Mucosa of descending colon (tissue), 3 donors: ENCODE measurements at regions not wholly inside any gene's neighbourhood (a gene's known extent, or its start where the extent isn't known, plus 50 kb on each side); places are given as distances from the start of the nearest gene placed in this dataset.
"Not testable (repeated sequence)": the region's sequence is repeated elsewhere in the genome, so short reads cannot be mapped to it uniquely, and the experiment has no call there.

Source experiments
- ATAC-seq: fragments of 200-7000 bp; cut with Tn5 transposase; one replicate; pipeline ENCODE4 v1.9.1; 2020; ENCODE audit warnings: mild to moderate bottlenecking, moderate library complexity
- DNase-seq, 3 donors: peaks; one replicate each; pipeline ENCODE4 v3.0.0-alpha.2; 2020
- H3K36me3 ChIP-seq: fragments of 200-600 bp; one replicate; pipeline ENCODE4 v1.8.0; 2021; ENCODE audit warnings: low read depth, mild to moderate bottlenecking
- H3K4me1 ChIP-seq: fragments of 200-600 bp; one replicate; pipeline ENCODE4 v1.8.0; 2021; ENCODE audit warnings: low read depth, mild to moderate bottlenecking
- H3K4me3 ChIP-seq: fragments of 200-600 bp; one replicate; pipeline ENCODE4 v1.8.0; 2021; ENCODE audit warnings: mild to moderate bottlenecking
- H3K9me3 ChIP-seq: fragments of 200-600 bp; one replicate; pipeline ENCODE4 v1.8.0; 2021; ENCODE audit warnings: mild to moderate bottlenecking
- CTCF ChIP-seq: fragments of 200-600 bp; IDR thresholded peaks from one replicate; pipeline ENCODE4 v1.8.0; 2022; ENCODE audit warnings: antibody characterized with exemption, mild to moderate bottlenecking
- intact Hi-C, 2 donors: fragments of 100-400 bp; cut with DNase I in 1 of 2; cut with micrococcal nuclease in 1 of 2; formaldehyde crosslinking; loops; one replicate each; pipeline versions ENCODE4 v1.11.0 to v1.11.1; 2022; cut with DNase I, micrococcal nuclease
- donor health status: DM: no; HTN: no; CAD: no; lungs with moderate emphysema.
- donor health status: DM: no; HTN: no; CAD: no.
- donor health status: DM: no; HTN: yes; CAD: no.

- intact Hi-C loops = no loop called here
- TF ChIP-seq CTCF = no peak
- Histone ChIP-seq H3K36me3 (no peaks in the 10 kb centered on the region), H3K9me3 (no peaks in the 10 kb centered on the region), H3K4me1 (no peaks in the 10 kb centered on the region), H3K4me3 (no peak overlapping the region)
- ATAC-seq = no peak
- DNase-seq = no peak
Measured at GRCh38 chr14:43587183-43587582, 919.9 kb downstream of the FSCB start.

- Histone ChIP-seq H3K36me3 (no peaks in the 10 kb centered on the region), H3K4me1 (no peaks in the 10 kb centered on the region), H3K9me3 (peaks cover 8% of the 10 kb centered on the region), H3K4me3 (no peak overlapping the region)
- no peak for ATAC-seq
- intact Hi-C loops = no loop called here
- no peak for TF ChIP-seq CTCF
- no peak for DNase-seq
Measured at GRCh38 chr14:43579671-43580070, 927.4 kb downstream of the FSCB start.

- no peak for DNase-seq
- TF ChIP-seq CTCF = no peak
- no peak overlapping the region for H3K4me3 ChIP-seq
- no peaks in the 10 kb centered on the region for H3K9me3 ChIP-seq
- H3K36me3 ChIP-seq = no peaks in the 10 kb centered on the region
- intact Hi-C loops = no loop called here
- no peak for ATAC-seq
- no peaks in the 10 kb centered on the region for H3K4me1 ChIP-seq
Measured at GRCh38 chr14:43568022-43568421, 939.1 kb downstream of the FSCB start.

- ATAC-seq = no peak
- no peak for TF ChIP-seq CTCF
- no peaks in the 10 kb centered on the region for H3K36me3 ChIP-seq
- no peak for DNase-seq
- no peaks in the 10 kb centered on the region for H3K9me3 ChIP-seq
- intact Hi-C loops = no loop called here
- no peaks in the 10 kb centered on the region for H3K4me1 ChIP-seq
- no peak overlapping the region for H3K4me3 ChIP-seq
Measured at GRCh38 chr14:43548368-43548767, 958.7 kb downstream of the FSCB start.

- ATAC-seq, H3K4me1 ChIP-seq, H3K4me3 ChIP-seq, DNase-seq, H3K36me3 ChIP-seq, intact Hi-C loops, H3K9me3 ChIP-seq: not testable (repeated sequence)
Measured at GRCh38 chr14:43547596-43547995, 959.5 kb downstream of the FSCB start.

- Histone ChIP-seq H3K36me3 (no peaks in the 10 kb centered on the region), H3K4me1 (no peaks in the 10 kb centered on the region), H3K9me3 (no peaks in the 10 kb centered on the region), H3K4me3 (no peak overlapping the region)
- no peak for ATAC-seq
- intact Hi-C loops = no loop called here
- DNase-seq = no peak
- no peak for TF ChIP-seq CTCF
Measured at GRCh38 chr14:43541356-43541755, 965.7 kb downstream of the FSCB start.
